Thoracic aorta (tissue), 2 donors: ENCODE measurements at regions not wholly inside any gene's neighbourhood (a gene's known extent, or its start where the extent isn't known, plus 50 kb on each side); places are given as distances from the start of the nearest gene placed in this dataset.

Source experiments
- ATAC-seq: fragments of 150-250 bp; one replicate; pipeline ENCODE4 v1.8.0; 2017; ENCODE audit warnings: low read depth; ENCODE audit not compliant: insufficient number of reproducible peaks, low FRiP score
- DNase-seq: peaks from one replicate; pipeline ENCODE4 v3.0.0-alpha.2; 2020; ENCODE audit warnings: low spot score
- H3K27ac ChIP-seq, 2 donors: fragments of 200-600 bp; sonication (generic); 1 replicate in 1 of 2; 2 replicates in 1 of 2; pipeline ENCODE4 v1.5.1; 2016; ENCODE audit warnings: mild to moderate bottlenecking in 2 of 2, moderate library complexity in 2 of 2
- H3K27me3 ChIP-seq: fragments of 200-600 bp; sonication (generic); replicated peaks from 2 replicates; pipeline ENCODE4 v1.6.0; 2016; ENCODE audit warnings: mild to moderate bottlenecking; ENCODE audit not compliant: insufficient read depth
- H3K36me3 ChIP-seq: fragments of 200-600 bp; sonication (generic); one replicate; pipeline ENCODE4 v1.5.1; 2016
- H3K4me1 ChIP-seq, 2 donors: fragments of 200-600 bp; sonication (generic); 1 replicate in 1 of 2; 2 replicates in 1 of 2; pipeline versions ENCODE4 v1.5.1 to v1.6.0; 2016; ENCODE audit warnings: low read depth in 2 of 2, mild to moderate bottlenecking in 1 of 2; ENCODE audit not compliant: control insufficient read depth in 1 of 2
- H3K4me3 ChIP-seq: fragments of 200-600 bp; sonication (generic); 2 replicates; pipeline ENCODE4 v1.5.1; 2016; ENCODE audit warnings: mild to moderate bottlenecking
- H3K9me3 ChIP-seq: fragments of 200-600 bp; sonication (generic); 2 replicates; pipeline ENCODE4 v1.5.1; 2016
- TF ChIP-seq, protein P1 (sequence below): fragments of 200-600 bp; sonication (generic); IDR thresholded peaks from one replicate; pipeline ENCODE4 v1.5.1; 2019; ENCODE audit warnings: antibody characterized with exemption

DNA sequence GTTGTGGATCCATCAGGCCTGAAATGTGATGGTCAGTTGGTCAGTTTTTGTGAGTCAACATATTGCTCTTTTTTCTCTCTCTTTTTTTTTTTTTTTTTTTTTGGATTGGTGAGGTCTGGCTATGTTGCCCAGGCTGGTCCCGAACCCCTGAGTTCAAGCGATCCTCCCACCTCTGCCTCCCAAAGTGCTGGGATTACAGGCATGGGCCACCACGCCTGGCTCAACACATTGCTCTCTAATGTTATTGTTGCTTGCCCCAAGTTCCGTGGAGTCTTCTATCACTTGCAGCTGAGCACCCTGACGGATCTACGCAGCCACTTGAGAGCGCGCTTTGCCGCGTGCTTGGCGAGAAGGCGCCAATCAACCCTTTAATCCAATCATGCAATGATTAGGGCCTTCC, 69.5 kb upstream of the DIO3 start:
- H3K4me1 ChIP-seq: no peaks in the 10 kb centered on the region

DNA sequence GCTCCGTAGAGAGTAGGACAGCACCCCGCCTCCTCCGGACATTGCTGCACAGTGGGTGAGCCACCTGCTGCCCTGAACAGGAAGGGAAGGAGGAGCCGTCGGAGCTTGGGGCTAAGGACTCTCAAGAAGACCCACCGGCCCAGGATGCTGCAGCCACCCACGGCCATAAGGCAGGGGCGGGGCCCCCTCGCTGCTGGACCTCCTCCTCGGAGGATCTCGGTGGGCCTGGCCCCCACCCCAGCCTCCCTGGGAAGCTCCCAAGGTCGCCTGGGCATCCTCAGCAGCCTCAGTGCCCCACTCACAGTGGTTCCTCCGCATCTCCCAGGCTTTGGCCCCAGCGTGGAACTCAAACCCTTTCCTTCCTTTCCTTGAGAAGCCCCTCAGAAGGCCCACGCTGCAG, 68.6 kb upstream of the DIO3 start:
- TF ChIP-seq, protein P1, sequence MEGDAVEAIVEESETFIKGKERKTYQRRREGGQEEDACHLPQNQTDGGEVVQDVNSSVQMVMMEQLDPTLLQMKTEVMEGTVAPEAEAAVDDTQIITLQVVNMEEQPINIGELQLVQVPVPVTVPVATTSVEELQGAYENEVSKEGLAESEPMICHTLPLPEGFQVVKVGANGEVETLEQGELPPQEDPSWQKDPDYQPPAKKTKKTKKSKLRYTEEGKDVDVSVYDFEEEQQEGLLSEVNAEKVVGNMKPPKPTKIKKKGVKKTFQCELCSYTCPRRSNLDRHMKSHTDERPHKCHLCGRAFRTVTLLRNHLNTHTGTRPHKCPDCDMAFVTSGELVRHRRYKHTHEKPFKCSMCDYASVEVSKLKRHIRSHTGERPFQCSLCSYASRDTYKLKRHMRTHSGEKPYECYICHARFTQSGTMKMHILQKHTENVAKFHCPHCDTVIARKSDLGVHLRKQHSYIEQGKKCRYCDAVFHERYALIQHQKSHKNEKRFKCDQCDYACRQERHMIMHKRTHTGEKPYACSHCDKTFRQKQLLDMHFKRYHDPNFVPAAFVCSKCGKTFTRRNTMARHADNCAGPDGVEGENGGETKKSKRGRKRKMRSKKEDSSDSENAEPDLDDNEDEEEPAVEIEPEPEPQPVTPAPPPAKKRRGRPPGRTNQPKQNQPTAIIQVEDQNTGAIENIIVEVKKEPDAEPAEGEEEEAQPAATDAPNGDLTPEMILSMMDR: no peak
- Histone ChIP-seq H3K36me3 (no peaks in the 10 kb centered on the region), H3K9me3 (no peaks in the 10 kb centered on the region), H3K27ac (no peak overlapping the region), H3K27me3 (no peaks in the 10 kb centered on the region), H3K4me1 (no peaks in the 10 kb centered on the region), H3K4me3 (no peak overlapping the region)
- no peak for DNase-seq
- ATAC-seq: no peak

More for the DNA sequence above, 69.5 kb upstream of the DIO3 start:
- no peaks in the 10 kb centered on the region for H3K36me3 ChIP-seq
- ATAC-seq (no peak), DNase-seq (no peak)
- H3K9me3 ChIP-seq: no peaks in the 10 kb centered on the region
- H3K27me3 ChIP-seq: no peaks in the 10 kb centered on the region
- TF ChIP-seq, protein P1: no peak
- H3K27ac ChIP-seq: no peak overlapping the region
- no peak overlapping the region for H3K4me3 ChIP-seq

DNA sequence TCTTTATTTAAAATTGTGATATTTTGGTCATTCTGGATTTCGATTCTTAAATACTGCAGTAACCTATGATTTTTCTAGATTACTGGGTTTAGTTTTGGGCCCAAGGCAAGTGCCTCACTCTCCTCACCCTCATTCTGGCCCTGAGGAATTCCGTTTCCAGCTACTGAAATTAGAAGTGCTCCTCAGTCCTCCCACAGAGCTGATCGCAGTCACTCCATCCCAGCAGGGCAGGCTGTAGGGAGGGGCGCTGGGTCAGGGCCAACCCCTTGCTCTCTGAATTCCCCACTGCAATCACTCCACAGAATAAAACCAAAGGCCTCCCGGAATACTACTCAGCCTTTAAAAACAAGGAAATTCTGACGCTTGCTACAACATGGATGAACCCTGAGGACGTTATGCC, 66.5 kb upstream of the DIO3 start:
- DNase-seq (no peak), ATAC-seq (no peak)
- Histone ChIP-seq H3K27ac (no peak overlapping the region), H3K9me3 (no peaks in the 10 kb centered on the region), H3K27me3 (no peaks in the 10 kb centered on the region), H3K4me1 (no peaks in the 10 kb centered on the region), H3K36me3 (no peaks in the 10 kb centered on the region), H3K4me3 (no peak overlapping the region)
- TF ChIP-seq, protein P1: no peak

DNA sequence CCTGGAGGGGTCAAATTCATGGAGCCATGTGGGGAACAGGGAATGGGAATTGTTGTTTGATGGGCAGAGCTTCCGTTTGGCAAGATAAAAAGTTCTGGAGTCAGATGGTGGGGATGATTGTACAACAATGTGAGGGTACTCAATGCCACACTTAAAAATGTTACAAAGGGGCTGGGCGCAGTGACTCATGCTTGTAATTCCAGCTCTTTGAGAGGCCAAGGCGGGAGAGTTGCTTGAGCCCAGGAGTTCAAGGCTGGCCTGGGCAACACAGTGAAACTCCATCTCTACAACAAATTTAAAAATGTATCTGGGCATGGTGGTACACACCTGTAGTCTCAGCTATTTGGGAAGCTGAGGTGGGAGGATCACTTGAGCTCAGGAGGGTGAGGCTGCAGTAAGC, 66.0 kb upstream of the DIO3 start:
- TF ChIP-seq, protein P1: no peak
- H3K36me3 ChIP-seq: no peaks in the 10 kb centered on the region
- no peak overlapping the region for H3K27ac ChIP-seq
- no peaks in the 10 kb centered on the region for H3K27me3 ChIP-seq
- H3K4me3 ChIP-seq: no peak overlapping the region
- H3K4me1 ChIP-seq: no peaks in the 10 kb centered on the region
- DNase-seq (no peak), ATAC-seq (no peak)
- no peaks in the 10 kb centered on the region for H3K9me3 ChIP-seq

DNA sequence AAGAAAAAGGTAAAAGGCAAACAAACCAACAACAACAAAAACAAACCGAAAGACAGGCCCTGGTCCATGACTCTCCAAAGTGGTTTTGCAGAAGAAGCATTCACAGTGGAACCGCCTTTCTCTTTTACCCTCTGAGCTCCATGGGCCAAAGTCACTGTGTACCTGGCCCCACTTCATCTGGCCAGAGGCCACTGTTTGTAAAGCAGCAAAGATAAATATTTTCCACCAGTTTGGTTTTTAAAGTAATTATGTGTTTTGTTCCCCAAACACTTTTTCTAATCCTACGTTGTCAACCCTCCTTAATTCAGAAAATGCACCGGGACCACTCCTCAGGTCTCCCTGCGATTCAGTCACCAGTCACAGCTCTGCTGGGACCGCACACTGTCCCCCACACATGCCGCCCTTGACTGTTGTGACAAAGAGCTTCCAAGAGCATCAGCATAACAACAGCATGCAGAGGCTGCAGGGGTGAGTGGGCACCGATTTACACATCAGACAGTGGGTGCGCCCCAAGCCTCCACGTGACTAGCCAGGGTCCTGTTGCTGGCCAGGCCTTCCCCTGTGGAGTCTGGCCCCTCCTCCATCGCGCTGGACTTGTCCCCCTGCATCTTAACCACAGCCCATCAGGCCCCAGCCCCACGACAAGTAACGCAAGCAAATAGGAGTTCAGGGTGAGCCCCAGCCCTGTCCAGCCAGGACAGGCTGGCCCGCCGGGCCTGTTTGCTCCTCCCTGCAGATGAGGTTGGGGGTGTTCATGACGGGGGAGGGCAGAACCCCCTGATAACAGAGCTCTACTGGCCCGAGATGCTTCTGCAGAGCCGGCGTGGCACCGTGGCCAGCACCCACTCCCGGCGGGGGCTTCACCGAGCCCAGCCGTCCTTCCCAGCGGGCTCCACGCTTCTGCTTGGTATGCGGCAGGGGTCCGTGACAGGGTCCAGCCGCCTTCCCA, 65.2 kb upstream of the DIO3 start:
- H3K27ac ChIP-seq: no peak overlapping the region
- no peak for ATAC-seq

More for the DNA sequence above, 65.2 kb upstream of the DIO3 start:
- Histone ChIP-seq H3K9me3 (no peaks in the 10 kb centered on the region), H3K36me3 (no peaks in the 10 kb centered on the region), H3K4me3 (no peak overlapping the region), H3K4me1 (no peaks in the 10 kb centered on the region), H3K27me3 (no peaks in the 10 kb centered on the region)
- DNase-seq: no peak
- TF ChIP-seq, protein P1: no peak
